ENCODE measurements at regions not wholly inside any gene's neighbourhood (a gene's known extent, or its start where the extent isn't known, plus 50 kb on each side); places are given as distances from the start of the nearest gene placed in this dataset.
"Not testable (repeated sequence)": the region's sequence is repeated elsewhere in the genome, so short reads cannot be mapped to it uniquely, and the experiment has no call there.

GRCh38 chr9:138175354-138175753, 297.8 kb downstream of the CACNA1B start:
- TF ChIP-seq, protein P1, sequence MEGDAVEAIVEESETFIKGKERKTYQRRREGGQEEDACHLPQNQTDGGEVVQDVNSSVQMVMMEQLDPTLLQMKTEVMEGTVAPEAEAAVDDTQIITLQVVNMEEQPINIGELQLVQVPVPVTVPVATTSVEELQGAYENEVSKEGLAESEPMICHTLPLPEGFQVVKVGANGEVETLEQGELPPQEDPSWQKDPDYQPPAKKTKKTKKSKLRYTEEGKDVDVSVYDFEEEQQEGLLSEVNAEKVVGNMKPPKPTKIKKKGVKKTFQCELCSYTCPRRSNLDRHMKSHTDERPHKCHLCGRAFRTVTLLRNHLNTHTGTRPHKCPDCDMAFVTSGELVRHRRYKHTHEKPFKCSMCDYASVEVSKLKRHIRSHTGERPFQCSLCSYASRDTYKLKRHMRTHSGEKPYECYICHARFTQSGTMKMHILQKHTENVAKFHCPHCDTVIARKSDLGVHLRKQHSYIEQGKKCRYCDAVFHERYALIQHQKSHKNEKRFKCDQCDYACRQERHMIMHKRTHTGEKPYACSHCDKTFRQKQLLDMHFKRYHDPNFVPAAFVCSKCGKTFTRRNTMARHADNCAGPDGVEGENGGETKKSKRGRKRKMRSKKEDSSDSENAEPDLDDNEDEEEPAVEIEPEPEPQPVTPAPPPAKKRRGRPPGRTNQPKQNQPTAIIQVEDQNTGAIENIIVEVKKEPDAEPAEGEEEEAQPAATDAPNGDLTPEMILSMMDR (IDR thresholded peaks at IDR 0.05), result not testable (repeated sequence)
- TF ChIP-seq EZH2phosphoT487, EZH2 (IDR thresholded peaks at IDR 0.05): not testable (repeated sequence)
